ENCODE measurements at regions not wholly inside any gene's neighbourhood (a gene's known extent, or its start where the extent isn't known, plus 50 kb on each side); places are given as distances from the start of the nearest gene placed in this dataset.

- DNase-seq = no peak
- Mint-ChIP-seq H3K9me3 (peaks cover 0 to 4% of the 10 kb centered on the region in 2 donors), H3K36me3 (no peaks in the 10 kb centered on the region), H3K27me3 (ENCODE audit: low read depth in 2 of 2) (no peaks in the 10 kb centered on the region), H3K4me1 (no peaks in the 10 kb centered on the region), H3K27ac (no peak overlapping the region), H3K4me3 (no peak overlapping the region)
- no peaks in the 10 kb centered on the region for H3K36me3 ChIP-seq (ENCODE audit: control insufficient read depth, insufficient read depth, low read length)
- no peak overlapping the region for H3K27ac ChIP-seq (ENCODE audit: low read length)
- intact Hi-C loops (cut with micrococcal nuclease) = no loop called here
- H3K9me3 ChIP-seq (ENCODE audit: control insufficient read depth, insufficient read depth, low read length) = no peaks in the 10 kb centered on the region
- H3K4me3 ChIP-seq (ENCODE audit: low read length) = no peak overlapping the region
- no peaks in the 10 kb centered on the region for H3K4me1 ChIP-seq (ENCODE audit: control insufficient read depth, insufficient read depth, low read length)
- no peak for ATAC-seq
- H3K27me3 ChIP-seq (ENCODE audit: control insufficient read depth, insufficient read depth, low read length) = peaks cover 2% of the 10 kb centered on the region
- no CpG with 5 or more reads among the region's 4 CpGs for WGBS (ENCODE audit: insufficient coverage)
- TF ChIP-seq CTCF (IDR thresholded peaks at IDR 0.05) = no peak
These were observed 310.3 kb upstream of the DYNLRB2 start for GRCh38 chr16:80230328-80231120.

GRCh38 chr16:80226499-80226898 is 314.3 kb upstream of the DYNLRB2 start:
- no peak for TF ChIP-seq CTCF (IDR thresholded peaks at IDR 0.05)
- Histone ChIP-seq H3K36me3 (ENCODE audit: control insufficient read depth, insufficient read depth, low read length) (no peaks in the 10 kb centered on the region), H3K4me1 (ENCODE audit: control insufficient read depth, insufficient read depth, low read length) (no peaks in the 10 kb centered on the region), H3K27ac (ENCODE audit: low read length) (no peak overlapping the region), H3K27me3 (ENCODE audit: control insufficient read depth, insufficient read depth, low read length) (peaks cover 2% of the 10 kb centered on the region), H3K9me3 (ENCODE audit: control insufficient read depth, insufficient read depth, low read length) (no peaks in the 10 kb centered on the region), H3K4me3 (ENCODE audit: low read length) (no peak overlapping the region)
- Mint-ChIP-seq H3K27ac (no peak overlapping the region), H3K27me3 (ENCODE audit: low read depth in 2 of 2) (peaks cover 0 to 5% of the 10 kb centered on the region in 2 donors), H3K4me1 (no peaks in the 10 kb centered on the region), H3K4me3 (no peak overlapping the region), H3K36me3 (no peaks in the 10 kb centered on the region), H3K9me3 (peaks cover 4 to 7% of the 10 kb centered on the region in 2 donors)
- intact Hi-C loops (cut with micrococcal nuclease) = no loop called here
- DNase-seq = no peak
- ATAC-seq = no peak

- 95% methylated on average over 2 of the region's 3 CpGs for WGBS (ENCODE audit: insufficient coverage)
- Histone ChIP-seq H3K4me3 (ENCODE audit: low read length) (no peak overlapping the region), H3K36me3 (ENCODE audit: control insufficient read depth, insufficient read depth, low read length) (no peaks in the 10 kb centered on the region), H3K27me3 (ENCODE audit: control insufficient read depth, insufficient read depth, low read length) (no peaks in the 10 kb centered on the region), H3K9me3 (ENCODE audit: control insufficient read depth, insufficient read depth, low read length) (no peaks in the 10 kb centered on the region), H3K4me1 (ENCODE audit: control insufficient read depth, insufficient read depth, low read length) (no peaks in the 10 kb centered on the region), H3K27ac (ENCODE audit: low read length) (no peak overlapping the region)
- intact Hi-C loops (cut with micrococcal nuclease) = no loop called here
- TF ChIP-seq CTCF (IDR thresholded peaks at IDR 0.05) = no peak
- ATAC-seq (no peak), DNase-seq (no peak)
- peaks cover 11 to 16% of the 10 kb centered on the region in 2 donors for H3K27me3 Mint-ChIP-seq (ENCODE audit: low read depth in 2 of 2)
- peaks cover 2 to 3% of the 10 kb centered on the region in 2 donors for H3K9me3 Mint-ChIP-seq
- no peaks in the 10 kb centered on the region for H3K36me3 Mint-ChIP-seq
- H3K27ac Mint-ChIP-seq = no peak overlapping the region
- H3K4me3 Mint-ChIP-seq = no peak overlapping the region
- H3K4me1 Mint-ChIP-seq = no peaks in the 10 kb centered on the region
These were observed 330.0 kb upstream of the DYNLRB2 start for GRCh38 chr16:80210787-80211186.

- Mint-ChIP-seq H3K27ac (no peak overlapping the region), H3K27me3 (ENCODE audit: low read depth in 2 of 2) (peaks cover 15 to 16% of the 10 kb centered on the region in 2 donors), H3K9me3 (peaks cover 0 to 2% of the 10 kb centered on the region in 2 donors), H3K36me3 (no peaks in the 10 kb centered on the region), H3K4me3 (no peak overlapping the region), H3K4me1 (no peaks in the 10 kb centered on the region)
- DNase-seq (no peak), ATAC-seq (no peak)
- intact Hi-C loops (cut with micrococcal nuclease) = no loop called here
- 90% methylated on average over 2 of the region's 3 CpGs for WGBS (ENCODE audit: insufficient coverage)
- no peaks in the 10 kb centered on the region for H3K36me3 ChIP-seq (ENCODE audit: control insufficient read depth, insufficient read depth, low read length)
- H3K27ac ChIP-seq (ENCODE audit: low read length) = no peak overlapping the region
- no peaks in the 10 kb centered on the region for H3K4me1 ChIP-seq (ENCODE audit: control insufficient read depth, insufficient read depth, low read length)
- no peak for TF ChIP-seq CTCF (IDR thresholded peaks at IDR 0.05)
- no peak overlapping the region for H3K4me3 ChIP-seq (ENCODE audit: low read length)
- H3K27me3 ChIP-seq (ENCODE audit: control insufficient read depth, insufficient read depth, low read length) = no peaks in the 10 kb centered on the region
- H3K9me3 ChIP-seq (ENCODE audit: control insufficient read depth, insufficient read depth, low read length) = no peaks in the 10 kb centered on the region
These were observed 332.1 kb upstream of the DYNLRB2 start for GRCh38 chr16:80208743-80209142.
